SK-N-SH treated with all-trans-retinoic acid at 6 μM for 48 hours (cell line): ENCODE measurements at regions not wholly inside any gene's neighbourhood (a gene's known extent, or its start where the extent isn't known, plus 50 kb on each side); places are given as distances from the start of the nearest gene placed in this dataset.
"Not testable (repeated sequence)": the region's sequence is repeated elsewhere in the genome, so short reads cannot be mapped to it uniquely, and the experiment has no call there.

ENCODE experiments used
- ATAC-seq: fragments of 200-7000 bp; cut with Tn5 transposase; 3 replicates; pipeline ENCODE4 v1.9.1; 2020; ENCODE audit warnings: mild to moderate bottlenecking, moderate library complexity
- CREB5 ChIP-seq: fragments of 250-450 bp; sonication (Bioruptor Pico); IDR thresholded peaks from 2 replicates; pipeline ENCODE4 v1.5.1; 2020; ENCODE audit warnings: low read depth, mild to moderate bottlenecking, moderate library complexity
- CSDC2 ChIP-seq: fragments of 250-450 bp; sonication (Bioruptor Pico); IDR thresholded peaks from 2 replicates; pipeline ENCODE4 v1.5.0; 2020; ENCODE audit warnings: mild to moderate bottlenecking, moderate library complexity
- CSRNP3 ChIP-seq: fragments of 250-450 bp; sonication (Bioruptor Pico); IDR thresholded peaks from 2 replicates; pipeline ENCODE4 v1.5.1; 2021; ENCODE audit warnings: mild to moderate bottlenecking, moderate library complexity
- ESRRG ChIP-seq: fragments of 250-450 bp; sonication (Bioruptor Pico); IDR thresholded peaks from 2 replicates; pipeline ENCODE4 v1.6.1; 2021; ENCODE audit warnings: mild to moderate bottlenecking
- GLIS3 ChIP-seq: fragments of 250-450 bp; sonication (Bioruptor Pico); IDR thresholded peaks from 2 replicates; pipeline ENCODE4 v1.5.0; 2020; ENCODE audit warnings: mild to moderate bottlenecking, moderate library complexity
- ISL1 ChIP-seq: fragments of 250-450 bp; sonication (Bioruptor Pico); IDR thresholded peaks from 2 replicates; pipeline ENCODE4 v2.1.2; 2022; ENCODE audit warnings: mild to moderate bottlenecking, moderate library complexity
- OSR1 ChIP-seq: fragments of 250-450 bp; sonication (Bioruptor Pico); IDR thresholded peaks from 2 replicates; pipeline ENCODE4 v1.8.0; 2022; ENCODE audit warnings: moderate library complexity, mild to moderate bottlenecking, inconsistent platforms
- PATZ1 ChIP-seq: fragments of 250-450 bp; sonication (Bioruptor Pico); IDR thresholded peaks from 2 replicates; pipeline ENCODE4 v1.8.0; 2020; ENCODE audit warnings: mild to moderate bottlenecking, moderate library complexity, borderline replicate concordance
- POU6F1 ChIP-seq: fragments of 250-450 bp; sonication (Bioruptor Pico); IDR thresholded peaks from 2 replicates; pipeline ENCODE4 v1.8.0; 2021; ENCODE audit warnings: low read depth, mild to moderate bottlenecking, moderate library complexity, borderline replicate concordance
- PPARA ChIP-seq: fragments of 250-450 bp; sonication (Bioruptor Pico); IDR thresholded peaks from 2 replicates; pipeline ENCODE4 v1.5.0; 2020; ENCODE audit warnings: mild to moderate bottlenecking, borderline replicate concordance
- RARB ChIP-seq: fragments of 250-450 bp; sonication (Bioruptor Pico); IDR thresholded peaks from 2 replicates; pipeline ENCODE4 v1.8.0; 2021; ENCODE audit warnings: mild to moderate bottlenecking, moderate library complexity
- SNAI2 ChIP-seq: fragments of 250-450 bp; sonication (Bioruptor Pico); IDR thresholded peaks from 2 replicates; pipeline ENCODE4 v1.5.0; 2020; ENCODE audit warnings: mild to moderate bottlenecking, moderate library complexity
- TCF4 ChIP-seq: fragments of 250-450 bp; sonication (Bioruptor Pico); IDR thresholded peaks from 2 replicates; pipeline ENCODE4 v1.8.0; 2021; ENCODE audit warnings: mild to moderate bottlenecking, moderate library complexity, borderline replicate concordance
- TOX ChIP-seq: fragments of 250-450 bp; sonication (Bioruptor Pico); IDR thresholded peaks from 2 replicates; pipeline ENCODE4 v1.8.0; 2021; ENCODE audit warnings: mild to moderate bottlenecking, moderate library complexity, borderline replicate concordance
- TSHZ2 ChIP-seq: fragments of 250-450 bp; sonication (Bioruptor Pico); IDR thresholded peaks from 2 replicates; pipeline ENCODE4 v1.5.0; 2020; ENCODE audit warnings: mild to moderate bottlenecking, moderate library complexity
- ZFP3 ChIP-seq: fragments of 250-450 bp; sonication (Bioruptor Pico); IDR thresholded peaks from 2 replicates; pipeline ENCODE4 v1.5.0; 2020; ENCODE audit warnings: mild to moderate bottlenecking, moderate library complexity
- ZFP30 ChIP-seq: fragments of 450-650 bp; formaldehyde crosslinking; IDR thresholded peaks from 2 replicates; pipeline ENCODE4 v1.5.0; 2022; ENCODE audit warnings: mild to moderate bottlenecking, moderate library complexity
- ZNF565 ChIP-seq: fragments of 450-650 bp; formaldehyde crosslinking; conservative IDR thresholded peaks from 2 replicates; pipeline ENCODE4 v1.5.0; 2020; ENCODE audit warnings: low read depth, mild to moderate bottlenecking, moderate library complexity
- ZNF70 ChIP-seq: fragments of 450-650 bp; formaldehyde crosslinking; IDR thresholded peaks from 2 replicates; pipeline ENCODE4 v1.5.0; 2020; ENCODE audit warnings: mild to moderate bottlenecking, moderate library complexity
- ZNF8 ChIP-seq: fragments of 450-650 bp; formaldehyde crosslinking; IDR thresholded peaks from 2 replicates; pipeline ENCODE4 v1.5.0; 2020; ENCODE audit warnings: mild to moderate bottlenecking, moderate library complexity

- ATAC-seq = no peak
- no peak for TF ChIP-seq PPARA
- TF ChIP-seq GLIS3 (CRISPR knock-in tag) = no peak
- TF ChIP-seq ESRRG (CRISPR knock-in tag) = no peak
These were observed 148.5 kb upstream of the WSCD1 start for GRCh38 chr17:5921512-5922282.

GRCh38 chr17:5922476-5922875 is 147.7 kb upstream of the WSCD1 start:
- TF ChIP-seq GLIS3 (CRISPR knock-in tag) = no peak
- no peak for TF ChIP-seq OSR1 (CRISPR knock-in tag)
- TF ChIP-seq PPARA = no peak
- no peak for TF ChIP-seq ISL1 (CRISPR knock-in tag)
- no peak for TF ChIP-seq ESRRG (CRISPR knock-in tag)
- TF ChIP-seq CSDC2 (CRISPR knock-in tag) = no peak
- TF ChIP-seq ZNF8 (CRISPR knock-in tag) = no peak
- no peak for TF ChIP-seq TOX
- no peak for TF ChIP-seq TCF4 (CRISPR knock-in tag)
- no peak for TF ChIP-seq CSRNP3 (CRISPR knock-in tag)
- TF ChIP-seq ZFP30 = no peak
- TF ChIP-seq ZFP3 (CRISPR knock-in tag) = no peak
- TF ChIP-seq CREB5 (CRISPR knock-in tag) = no peak
- no peak for TF ChIP-seq ZNF565
- TF ChIP-seq ZNF70 (CRISPR knock-in tag) = no peak
- TF ChIP-seq POU6F1 = no peak
- no peak for TF ChIP-seq TSHZ2 (CRISPR knock-in tag)
- no peak for TF ChIP-seq RARB
- no peak for TF ChIP-seq PATZ1 (CRISPR knock-in tag)
- no peak for TF ChIP-seq SNAI2 (CRISPR knock-in tag)
- ATAC-seq = no peak

- TF ChIP-seq ZFP3 (CRISPR knock-in tag) = no peak
- no peak for TF ChIP-seq ZNF8 (CRISPR knock-in tag)
- TF ChIP-seq TCF4 (CRISPR knock-in tag) = no peak
- no peak for TF ChIP-seq PPARA
- TF ChIP-seq POU6F1 = no peak
- TF ChIP-seq, all 23 proteins: peak for 0
- ATAC-seq = no peak
These were observed 140.5 kb upstream of the WSCD1 start for GRCh38 chr17:5929721-5930120.

GRCh38 chr17:5930555-5930954 is 139.6 kb upstream of the WSCD1 start:
- not testable (repeated sequence) for ATAC-seq
